Neural progenitor cell (in vitro differentiated cells): ENCODE measurements at regions not wholly inside any gene's neighbourhood (a gene's known extent, or its start where the extent isn't known, plus 50 kb on each side); places are given as distances from the start of the nearest gene placed in this dataset.

ENCODE experiments used
- DNase-seq: peaks from one replicate; pipeline ENCODE4 v3.0.0-alpha.2; 2016; ENCODE audit warnings: low spot score
- H2AFZ ChIP-seq: fragments of 200-600 bp; sonication (generic); replicated peaks from 2 replicates; pipeline ENCODE4 v1.6.1; 2016; ENCODE audit warnings: antibody characterized with exemption
- H3F3A ChIP-seq: fragments of 200-600 bp; sonication (generic); 2 replicates; pipeline ENCODE4 v1.6.1; 2016; ENCODE audit warnings: antibody characterized with exemption, low read depth
- H3K27ac ChIP-seq: fragments of 200-600 bp; sonication (generic); 2 replicates; pipeline ENCODE4 v1.5.1; 2016; ENCODE audit warnings: mild to moderate bottlenecking
- H3K27me3 ChIP-seq: fragments of 200-600 bp; sonication (generic); 2 replicates; pipeline ENCODE4 v1.6.1; 2016; ENCODE audit warnings: mild to moderate bottlenecking, moderate library complexity
- H3K36me3 ChIP-seq: fragments of 200-600 bp; sonication (generic); 2 replicates; pipeline ENCODE4 v1.5.1; 2016
- H3K4me1 ChIP-seq: fragments of 200-600 bp; sonication (generic); 2 replicates; pipeline ENCODE4 v1.6.1; 2016; ENCODE audit warnings: mixed run types
- H3K4me2 ChIP-seq: fragments of 200-600 bp; sonication (generic); 2 replicates; pipeline ENCODE4 v1.6.1; 2016
- H3K4me3 ChIP-seq: fragments of 200-600 bp; sonication (generic); 2 replicates; pipeline ENCODE4 v1.5.1; 2016
- H3K79me2 ChIP-seq: fragments of 200-600 bp; sonication (generic); 2 replicates; pipeline ENCODE4 v1.6.1; 2016; ENCODE audit warnings: low read depth
- H3K9ac ChIP-seq: fragments of 200-600 bp; sonication (generic); 2 replicates; pipeline ENCODE4 v1.6.1; 2016
- H3K9me3 ChIP-seq: fragments of 200-600 bp; sonication (generic); 2 replicates; pipeline ENCODE4 v1.5.1; 2016; ENCODE audit warnings: low read depth
- H4K20me1 ChIP-seq: fragments of 200-600 bp; sonication (generic); 2 replicates; pipeline ENCODE4 v1.6.1; 2016; ENCODE audit warnings: low read depth
- H3K27ac Mint-ChIP-seq: 3 replicates; pipeline ENCODE4 v1.8.0; 2021; ENCODE audit warnings: mixed read lengths
- H3K27me3 Mint-ChIP-seq: 2 replicates; pipeline ENCODE4 v1.8.0; 2022; ENCODE audit warnings: low read depth, mild to moderate bottlenecking, inconsistent platforms, moderate library complexity, mixed read lengths; ENCODE audit not compliant: insufficient read depth
- H3K36me3 Mint-ChIP-seq: 3 replicates; pipeline ENCODE4 v1.8.0; 2021; ENCODE audit warnings: mixed read lengths
- H3K4me1 Mint-ChIP-seq: 3 replicates; pipeline ENCODE4 v1.8.0; 2021; ENCODE audit warnings: mixed read lengths
- H3K4me3 Mint-ChIP-seq: 3 replicates; pipeline ENCODE4 v1.8.0; 2021; ENCODE audit warnings: mild to moderate bottlenecking, moderate library complexity, mixed read lengths
- H3K9me3 Mint-ChIP-seq: 3 replicates; pipeline ENCODE4 v1.8.0; 2020; ENCODE audit warnings: mixed read lengths
- CTCF ChIP-seq: fragments of 200-600 bp; sonication (generic); IDR thresholded peaks from 2 replicates; pipeline ENCODE4 v1.5.1; 2017; ENCODE audit warnings: antibody characterized with exemption, mild to moderate bottlenecking
- EZH2 ChIP-seq: fragments of 200-600 bp; sonication (generic); IDR thresholded peaks from 2 replicates; pipeline ENCODE4 v1.6.1; 2017; ENCODE audit warnings: antibody characterized with exemption, mild to moderate bottlenecking, moderate library complexity
- EZH2phosphoT487 ChIP-seq: fragments of 200-600 bp; sonication (generic); IDR thresholded peaks from 2 replicates; pipeline ENCODE4 v1.6.1; 2017; ENCODE audit warnings: antibody characterized with exemption

GRCh38 chr5:104062621-104063377 is 500.2 kb upstream of the NUDT12 start:
- Histone ChIP-seq H3K36me3 (no peaks in the 10 kb centered on the region), H3K9me3 (no peaks in the 10 kb centered on the region), H2AFZ (peak overlapping the region; percentile 60), H3K79me2 (no peaks in the 10 kb centered on the region), H3K27ac (no peak overlapping the region), H4K20me1 (no peaks in the 10 kb centered on the region), H3K27me3 (no peaks in the 10 kb centered on the region), H3K4me3 (no peak overlapping the region), H3K4me1 (no peaks in the 10 kb centered on the region), H3K9ac (no peak overlapping the region), H3K4me2 (no peak overlapping the region), H3F3A (no peaks in the 10 kb centered on the region)
- no peaks in the 10 kb centered on the region for H3K36me3 Mint-ChIP-seq
- peaks cover 3% of the 10 kb centered on the region for H3K9me3 Mint-ChIP-seq
- H3K4me1 Mint-ChIP-seq = peaks cover 8% of the 10 kb centered on the region
- no peak overlapping the region for H3K4me3 Mint-ChIP-seq
- no peak for TF ChIP-seq EZH2phosphoT487
- no peak for TF ChIP-seq EZH2
- TF ChIP-seq CTCF = no peak
- no peak for DNase-seq
- H3K27ac Mint-ChIP-seq = no peak overlapping the region
- peaks cover 3% of the 10 kb centered on the region for H3K27me3 Mint-ChIP-seq

DNA sequence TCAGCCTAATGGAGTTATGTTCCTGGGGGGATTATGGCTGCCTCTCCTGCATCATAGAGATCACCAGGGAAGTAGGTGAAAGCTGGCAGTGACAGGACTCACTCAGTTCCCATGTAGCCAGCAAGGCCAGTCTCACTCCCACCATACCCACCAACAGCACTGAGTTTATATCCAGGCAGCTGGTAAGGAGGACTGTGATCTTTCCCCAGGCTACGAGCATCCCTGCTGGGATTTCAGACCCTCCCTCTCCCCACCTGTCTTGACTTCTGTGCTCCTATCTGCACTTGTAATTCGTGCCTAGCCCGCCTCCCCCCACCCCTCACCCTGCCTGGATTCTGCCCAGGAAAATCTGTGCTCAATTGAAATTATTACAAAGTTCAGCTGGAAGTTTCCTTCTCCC is 499.1 kb upstream of the NUDT12 start:
- Mint-ChIP-seq H3K4me3 (no peak overlapping the region), H3K9me3 (peaks cover 3% of the 10 kb centered on the region), H3K36me3 (no peaks in the 10 kb centered on the region), H3K4me1 (peaks cover 8% of the 10 kb centered on the region), H3K27me3 (peaks cover 3% of the 10 kb centered on the region), H3K27ac (peak overlapping the region; percentile 55)
- H3K4me3 ChIP-seq = no peak overlapping the region
- H3K27me3 ChIP-seq = no peaks in the 10 kb centered on the region
- no peak overlapping the region for H3K27ac ChIP-seq
- H3F3A ChIP-seq = no peaks in the 10 kb centered on the region
- H3K4me2 ChIP-seq = no peak overlapping the region
- no peaks in the 10 kb centered on the region for H3K36me3 ChIP-seq
- no peaks in the 10 kb centered on the region for H4K20me1 ChIP-seq
- no peak overlapping the region for H3K9ac ChIP-seq
- H3K4me1 ChIP-seq = no peaks in the 10 kb centered on the region
- H3K9me3 ChIP-seq = no peaks in the 10 kb centered on the region
- H3K79me2 ChIP-seq = no peaks in the 10 kb centered on the region
- H2AFZ ChIP-seq = no peak overlapping the region
- no peak for DNase-seq
- TF ChIP-seq EZH2phosphoT487 = no peak
- no peak for TF ChIP-seq EZH2
- no peak for TF ChIP-seq CTCF

GRCh38 chr5:104053353-104053649 is 490.7 kb upstream of the NUDT12 start:
- H3K4me1 ChIP-seq = no peaks in the 10 kb centered on the region
- no peak for TF ChIP-seq CTCF
- TF ChIP-seq EZH2 = no peak
- TF ChIP-seq EZH2phosphoT487 = no peak
- Mint-ChIP-seq H3K4me3 (no peak overlapping the region), H3K27me3 (no peaks in the 10 kb centered on the region), H3K36me3 (no peaks in the 10 kb centered on the region), H3K4me1 (peaks cover 3% of the 10 kb centered on the region), H3K9me3 (no peaks in the 10 kb centered on the region), H3K27ac (no peak overlapping the region)
- no peaks in the 10 kb centered on the region for H3K36me3 ChIP-seq
- no peak overlapping the region for H3K27ac ChIP-seq
- no peaks in the 10 kb centered on the region for H4K20me1 ChIP-seq
- H3K27me3 ChIP-seq = no peaks in the 10 kb centered on the region
- no peaks in the 10 kb centered on the region for H3F3A ChIP-seq
- no peak overlapping the region for H3K4me2 ChIP-seq
- H3K9me3 ChIP-seq = no peaks in the 10 kb centered on the region
- no peak for DNase-seq
- no peak overlapping the region for H3K9ac ChIP-seq
- H3K4me3 ChIP-seq = no peak overlapping the region
- H2AFZ ChIP-seq = no peak overlapping the region
- H3K79me2 ChIP-seq = no peaks in the 10 kb centered on the region
